HEK293 (cell line): ENCODE measurements at regions not wholly inside any gene's neighbourhood (a gene's known extent, or its start where the extent isn't known, plus 50 kb on each side); places are given as distances from the start of the nearest gene placed in this dataset.

Source experiments
- CTCF ChIP-seq: fragments of 450-650 bp; formaldehyde crosslinking; IDR thresholded peaks from 2 replicates; pipeline ENCODE4 v1.5.1; 2016; ENCODE audit warnings: missing biosample characterization, missing genetic modification characterization
- EGR2 ChIP-seq: fragments of 450-650 bp; formaldehyde crosslinking; IDR thresholded peaks from 2 replicates; pipeline ENCODE4 v1.5.1; 2016; ENCODE audit warnings: low read depth, missing biosample characterization, missing genetic modification characterization
- ELK4 ChIP-seq: IDR thresholded peaks from 2 replicates; pipeline ENCODE4 v1.6.1; 2011; ENCODE audit warnings: mild to moderate bottlenecking, low read depth, low read length, borderline replicate concordance
- GLIS1 ChIP-seq: fragments of 450-650 bp; formaldehyde crosslinking; IDR thresholded peaks from 2 replicates; pipeline ENCODE4 v1.5.1; 2016; ENCODE audit warnings: missing biosample characterization, missing genetic modification characterization
- HOXC10 ChIP-seq: sonication (generic); formaldehyde crosslinking; IDR thresholded peaks from 2 replicates; pipeline ENCODE4 v1.8.1; 2023; ENCODE audit warnings: mild to moderate bottlenecking, missing genetic modification reagents
- MEIS1 ChIP-seq: sonication (generic); formaldehyde crosslinking; IDR thresholded peaks from 2 replicates; pipeline ENCODE4 v1.8.1; 2022; ENCODE audit warnings: missing genetic modification reagents, mild to moderate bottlenecking, borderline replicate concordance
- RBAK ChIP-seq: fragments of 450-650 bp; formaldehyde crosslinking; IDR thresholded peaks from 2 replicates; pipeline ENCODE4 v1.5.1; 2016; ENCODE audit warnings: missing biosample characterization, missing genetic modification characterization
- SP2 ChIP-seq: fragments of 450-650 bp; formaldehyde crosslinking; IDR thresholded peaks from 2 replicates; pipeline ENCODE4 v1.5.1; 2016; ENCODE audit warnings: missing biosample characterization, missing genetic modification characterization
- ZBTB21 ChIP-seq: fragments of 450-650 bp; formaldehyde crosslinking; IDR thresholded peaks from 2 replicates; pipeline ENCODE4 v1.5.1; 2017; ENCODE audit warnings: missing biosample characterization, missing genetic modification characterization
- ZNF26 ChIP-seq: fragments of 450-650 bp; formaldehyde crosslinking; IDR thresholded peaks from 2 replicates; pipeline ENCODE4 v1.5.1; 2016; ENCODE audit warnings: missing biosample characterization, missing genetic modification characterization
- ZNF398 ChIP-seq: fragments of 450-650 bp; formaldehyde crosslinking; IDR thresholded peaks from 2 replicates; pipeline ENCODE4 v1.5.1; 2017; ENCODE audit warnings: missing biosample characterization, missing genetic modification characterization
- ZNF555 ChIP-seq: fragments of 450-650 bp; formaldehyde crosslinking; conservative IDR thresholded peaks from 2 replicates; pipeline ENCODE4 v1.5.1; 2017; ENCODE audit warnings: missing biosample characterization, mild to moderate bottlenecking, missing genetic modification characterization, inconsistent platforms
- ZNF704 ChIP-seq: fragments of 450-650 bp; formaldehyde crosslinking; IDR thresholded peaks from 2 replicates; pipeline ENCODE4 v1.5.1; 2016; ENCODE audit warnings: missing biosample characterization, missing genetic modification characterization
- ZSCAN5A ChIP-seq: fragments of 450-650 bp; formaldehyde crosslinking; IDR thresholded peaks from 2 replicates; pipeline ENCODE4 v1.5.1; 2016; ENCODE audit warnings: missing biosample characterization, missing genetic modification characterization

- TF ChIP-seq ELK4: no peak
- TF ChIP-seq ZSCAN5A (tag by site-specific recombination): no peak
- TF ChIP-seq ZNF26: no peak
- TF ChIP-seq CTCF: no peak
- no peak for TF ChIP-seq GLIS1
- no peak for TF ChIP-seq ZNF704 (tag by site-specific recombination)
- TF ChIP-seq RBAK: no peak
- no peak for TF ChIP-seq MEIS1
- no peak for TF ChIP-seq ZNF398 (tag by site-specific recombination)
- no peak for TF ChIP-seq ZBTB21 (tag by site-specific recombination)
- no peak for TF ChIP-seq HOXC10
- TF ChIP-seq EGR2: no peak
- no peak for TF ChIP-seq ZNF555 (tag by site-specific recombination)
- no peak for TF ChIP-seq SP2 (tag by site-specific recombination)
Measured at GRCh38 chr13:111597191-111597611, 276.8 kb downstream of the TEX29 start.
